ENCODE measurements at regions not wholly inside any gene's neighbourhood (a gene's known extent, or its start where the extent isn't known, plus 50 kb on each side); places are given as distances from the start of the nearest gene placed in this dataset.

- no peaks in the 10 kb centered on the region for H3K9me2 ChIP-seq (ENCODE audit: low read depth, low read length)
- H3K4me2 ChIP-seq (ENCODE audit: low read length), result no peak overlapping the region
- H3K9me3 ChIP-seq (ENCODE audit: low read length), result no peaks in the 10 kb centered on the region
- H3F3A ChIP-seq (ENCODE audit: insufficient read depth, low read length), result no peaks in the 10 kb centered on the region
- no peaks in the 10 kb centered on the region for H3K79me2 ChIP-seq (ENCODE audit: insufficient read depth, low read length)
- no peak for TF ChIP-seq EZH2 (IDR thresholded peaks at IDR 0.05; ENCODE audit: borderline replicate concordance, low read length)
- no peak for TF ChIP-seq CTCF (IDR thresholded peaks at IDR 0.05; ENCODE audit: low read length)
- H3K36me3 ChIP-seq (ENCODE audit: insufficient read depth, low read length), result no peaks in the 10 kb centered on the region
- H3K9ac ChIP-seq (ENCODE audit: low read length), result no peak overlapping the region
- no peaks in the 10 kb centered on the region for H4K20me1 ChIP-seq (ENCODE audit: insufficient read depth, low read length)
- 0 out of 2 replicates have a peak, but pooled peaks cover 4% of the 10 kb centered on the region for H3K27me3 ChIP-seq (ENCODE audit: insufficient read depth, low read length)
- no peaks in the 10 kb centered on the region for H3K4me1 ChIP-seq (ENCODE audit: insufficient read depth, low read length, severe bottlenecking)
- H3K27ac ChIP-seq (ENCODE audit: low read depth, low read length, poor library complexity, severe bottlenecking), result no peak overlapping the region
- H2AFZ ChIP-seq (ENCODE audit: low read length), result no peak overlapping the region
- no peak overlapping the region for H3K4me3 ChIP-seq (ENCODE audit: low read depth, low read length, poor library complexity, severe bottlenecking)
Observed at GRCh38 chr6:108744244-108744972, 103.8 kb upstream of the ARMC2 start.

- Histone ChIP-seq H3K4me3 (ENCODE audit: low read depth, low read length, poor library complexity, severe bottlenecking) (no peak overlapping the region), H3K36me3 (ENCODE audit: insufficient read depth, low read length) (no peaks in the 10 kb centered on the region), H3K27ac (ENCODE audit: low read depth, low read length, poor library complexity, severe bottlenecking) (no peak overlapping the region), H3K4me1 (ENCODE audit: insufficient read depth, low read length, severe bottlenecking) (no peaks in the 10 kb centered on the region), H3K9me3 (ENCODE audit: low read length) (no peaks in the 10 kb centered on the region), H3K9ac (ENCODE audit: low read length) (no peak overlapping the region), H4K20me1 (ENCODE audit: insufficient read depth, low read length) (no peaks in the 10 kb centered on the region), H3K4me2 (ENCODE audit: low read length) (no peak overlapping the region), H2AFZ (ENCODE audit: low read length) (no peak overlapping the region), H3F3A (ENCODE audit: insufficient read depth, low read length) (no peaks in the 10 kb centered on the region), H3K79me2 (ENCODE audit: insufficient read depth, low read length) (no peaks in the 10 kb centered on the region), H3K27me3 (ENCODE audit: insufficient read depth, low read length) (0 out of 2 replicates have a peak, but pooled peaks cover 4% of the 10 kb centered on the region), H3K9me2 (ENCODE audit: low read depth, low read length) (no peaks in the 10 kb centered on the region)
- TF ChIP-seq CTCF (IDR thresholded peaks at IDR 0.05; ENCODE audit: low read length) (no peak), EZH2 (IDR thresholded peaks at IDR 0.05; ENCODE audit: borderline replicate concordance, low read length) (no peak)
Observed at GRCh38 chr6:108744996-108745395, 103.2 kb upstream of the ARMC2 start.

GRCh38 chr6:108745664-108746336 lies 102.4 kb upstream of the ARMC2 start:
- no peaks in the 10 kb centered on the region for H4K20me1 ChIP-seq (ENCODE audit: insufficient read depth, low read length)
- no peaks in the 10 kb centered on the region for H3K9me2 ChIP-seq (ENCODE audit: low read depth, low read length)
- no peaks in the 10 kb centered on the region for H3K36me3 ChIP-seq (ENCODE audit: insufficient read depth, low read length)
- no peak for TF ChIP-seq EZH2 (IDR thresholded peaks at IDR 0.05; ENCODE audit: borderline replicate concordance, low read length)
- TF ChIP-seq CTCF (IDR thresholded peaks at IDR 0.05; ENCODE audit: low read length), result no peak
- no peak overlapping the region for H3K4me2 ChIP-seq (ENCODE audit: low read length)
- no peak overlapping the region for H3K27ac ChIP-seq (ENCODE audit: low read depth, low read length, poor library complexity, severe bottlenecking)
- no peaks in the 10 kb centered on the region for H3F3A ChIP-seq (ENCODE audit: insufficient read depth, low read length)
- no peak overlapping the region for H3K9ac ChIP-seq (ENCODE audit: low read length)
- no peak overlapping the region for H3K4me3 ChIP-seq (ENCODE audit: low read depth, low read length, poor library complexity, severe bottlenecking)
- no peaks in the 10 kb centered on the region for H3K4me1 ChIP-seq (ENCODE audit: insufficient read depth, low read length, severe bottlenecking)
- no peak overlapping the region for H2AFZ ChIP-seq (ENCODE audit: low read length)
- H3K27me3 ChIP-seq (ENCODE audit: insufficient read depth, low read length), result 0 out of 2 replicates have a peak, but pooled peaks cover 4% of the 10 kb centered on the region
- no peaks in the 10 kb centered on the region for H3K9me3 ChIP-seq (ENCODE audit: low read length)
- H3K79me2 ChIP-seq (ENCODE audit: insufficient read depth, low read length), result no peaks in the 10 kb centered on the region

Measured in OCI-LY1 (cell line).